BE2C (cell line): ENCODE measurements at regions not wholly inside any gene's neighbourhood (a gene's known extent, or its start where the extent isn't known, plus 50 kb on each side); places are given as distances from the start of the nearest gene placed in this dataset.

ENCODE experiments used
- DNase-seq: peaks from one replicate; pipeline ENCODE4 v3.0.0-alpha.2; 2020
- H3K27me3 ChIP-seq: fragments of 250-450 bp; sonication (Bioruptor Pico); 2 replicates; pipeline ENCODE4 v1.5.1; 2020; ENCODE audit warnings: mild to moderate bottlenecking
- H3K36me3 ChIP-seq: fragments of 250-450 bp; sonication (Bioruptor Pico); 2 replicates; pipeline ENCODE4 v1.5.1; 2020; ENCODE audit warnings: mild to moderate bottlenecking
- H3K4me1 ChIP-seq: fragments of 250-450 bp; sonication (Bioruptor Pico); 2 replicates; pipeline ENCODE4 v1.5.1; 2020
- H3K4me3 ChIP-seq: 2 replicates; pipeline ENCODE4 v1.5.1; 2011; ENCODE audit warnings: low read depth, low read length
- H3K9me3 ChIP-seq: fragments of 250-450 bp; sonication (Bioruptor Pico); 2 replicates; pipeline ENCODE4 v1.5.1; 2020
- CTCF ChIP-seq: IDR thresholded peaks from 2 replicates; pipeline ENCODE4 v1.5.1; 2012; ENCODE audit warnings: mild to moderate bottlenecking, low read depth, low read length

GRCh38 chr3:144763878-144764454 lies 792.3 kb downstream of the DIPK2A start:
- no peak for TF ChIP-seq CTCF
- DNase-seq, result no peak
- no peaks in the 10 kb centered on the region for H3K27me3 ChIP-seq
- no peaks in the 10 kb centered on the region for H3K9me3 ChIP-seq
- no peaks in the 10 kb centered on the region for H3K36me3 ChIP-seq
- H3K4me1 ChIP-seq, result peaks cover 3% of the 10 kb centered on the region; the same call in 1 of the 2 replicates
- H3K4me3 ChIP-seq, result no peak overlapping the region

GRCh38 chr3:144770281-144770680 lies 798.7 kb downstream of the DIPK2A start:
- Histone ChIP-seq H3K9me3 (no peaks in the 10 kb centered on the region), H3K4me1 (peaks cover 5% of the 10 kb centered on the region; the same call in 1 of the 2 replicates), H3K36me3 (no peaks in the 10 kb centered on the region), H3K4me3 (no peak overlapping the region), H3K27me3 (no peaks in the 10 kb centered on the region)
- no peak for DNase-seq
- TF ChIP-seq CTCF, result no peak

- no peaks in the 10 kb centered on the region for H3K9me3 ChIP-seq
- peaks cover 5% of the 10 kb centered on the region; the same call in 1 of the 2 replicates for H3K4me1 ChIP-seq
- H3K4me3 ChIP-seq, result no peak overlapping the region
- no peaks in the 10 kb centered on the region for H3K27me3 ChIP-seq
- DNase-seq, result no peak
- no peaks in the 10 kb centered on the region for H3K36me3 ChIP-seq
- peak; percentile 56 for TF ChIP-seq CTCF
These were observed 799.3 kb downstream of the DIPK2A start for GRCh38 chr3:144770915-144771351.

- Histone ChIP-seq H3K4me3 (no peak overlapping the region), H3K4me1 (peaks cover 5% of the 10 kb centered on the region; the same call in 1 of the 2 replicates), H3K36me3 (no peaks in the 10 kb centered on the region), H3K9me3 (no peaks in the 10 kb centered on the region), H3K27me3 (no peaks in the 10 kb centered on the region)
- DNase-seq, result no peak
- TF ChIP-seq CTCF, result no peak
These were observed 799.8 kb downstream of the DIPK2A start for GRCh38 chr3:144771381-144771870.

- H3K27me3 ChIP-seq, result no peaks in the 10 kb centered on the region
- H3K4me1 ChIP-seq, result peaks cover 5% of the 10 kb centered on the region; the same call in 1 of the 2 replicates
- TF ChIP-seq CTCF, result no peak
- no peaks in the 10 kb centered on the region for H3K36me3 ChIP-seq
- no peak for DNase-seq
- H3K9me3 ChIP-seq, result no peaks in the 10 kb centered on the region
- H3K4me3 ChIP-seq, result no peak overlapping the region
These were observed 800.7 kb downstream of the DIPK2A start for GRCh38 chr3:144772372-144772771.

GRCh38 chr3:144773350-144773749 lies 801.7 kb downstream of the DIPK2A start:
- H3K36me3 ChIP-seq, result no peaks in the 10 kb centered on the region
- H3K4me3 ChIP-seq, result no peak overlapping the region
- H3K4me1 ChIP-seq, result peaks cover 11% of the 10 kb centered on the region
- DNase-seq, result no peak
- no peaks in the 10 kb centered on the region for H3K9me3 ChIP-seq
- TF ChIP-seq CTCF, result no peak
- no peaks in the 10 kb centered on the region for H3K27me3 ChIP-seq
